Panc1 (cell line): ENCODE measurements at regions not wholly inside any gene's neighbourhood (a gene's known extent, or its start where the extent isn't known, plus 50 kb on each side); places are given as distances from the start of the nearest gene placed in this dataset.

Source experiments
- ATAC-seq: fragments of 200-7000 bp; cut with Tn5 transposase; 2 replicates; pipeline ENCODE4 v1.9.1; 2020; ENCODE audit warnings: mild to moderate bottlenecking, moderate library complexity
- BruUV-seq: library from RNA; stranded (reverse); fragments of 400-500 nt; replicated peaks from 2 replicates; lab custom pipeline; 2021; lab: Mats Ljungman, UMichigan
- CTCF ChIA-PET: fragments of 300-600 bp; sonication (Branson Sonifier 250); formaldehyde crosslinking; loops from one replicate; lab custom pipeline; 2022; ENCODE audit warnings: antibody characterized with exemption; lab: Charles Lee
- POLR2A ChIA-PET: fragments of 300-600 bp; sonication (Branson Sonifier 250); formaldehyde crosslinking; loops from one replicate; lab custom pipeline; 2022; ENCODE audit warnings: antibody characterized with exemption; lab: Charles Lee
- DNase-seq: peaks from one replicate; pipeline ENCODE4 v3.0.0-alpha.2; 2010; ENCODE audit warnings: low read depth, low spot score
- H3K27ac ChIP-seq: 2 replicates; pipeline ENCODE4 v1.5.1; 2011; ENCODE audit warnings: mild to moderate bottlenecking, low read length, inconsistent platforms
- H3K27me3 ChIP-seq: fragments of 200-500 bp; sonication (Bioruptor generic); 2 replicates; pipeline ENCODE4 v1.6.0; 2014; ENCODE audit warnings: low read length, inconsistent platforms; ENCODE audit not compliant: control insufficient read depth, insufficient read depth
- H3K36me3 ChIP-seq: fragments of 200-500 bp; sonication (Bioruptor generic); 2 replicates; pipeline ENCODE4 v1.5.1; 2014; ENCODE audit warnings: inconsistent platforms, mild to moderate bottlenecking, low read length, moderate library complexity; ENCODE audit not compliant: control insufficient read depth, insufficient read depth
- H3K4me1 ChIP-seq: 2 replicates; pipeline ENCODE4 v1.5.1; 2011; ENCODE audit warnings: inconsistent platforms, mild to moderate bottlenecking, low read length, moderate library complexity; ENCODE audit not compliant: control insufficient read depth, insufficient read depth
- H3K4me3 ChIP-seq, 2 experiments: 2 replicates each; pipeline ENCODE4 v1.5.1; 2011 to 2012; ENCODE audit warnings: low read depth in 2 of 2, low read length in 2 of 2, mild to moderate bottlenecking in 2 of 2, inconsistent platforms in 1 of 2, moderate library complexity in 1 of 2
- H3K9me3 ChIP-seq: fragments of 200-500 bp; sonication (Bioruptor generic); 2 replicates; pipeline ENCODE4 v1.5.1; 2014; ENCODE audit warnings: low read depth, mild to moderate bottlenecking, inconsistent platforms, low read length, moderate library complexity; ENCODE audit not compliant: control insufficient read depth, insufficient read depth
- POLR2AphosphoS5 ChIP-seq: IDR thresholded peaks from 2 replicates; pipeline ENCODE4 v1.6.1; 2012; ENCODE audit warnings: mild to moderate bottlenecking, low read depth, low read length, moderate library complexity
- SIN3A ChIP-seq: IDR thresholded peaks from 2 replicates; pipeline ENCODE4 v1.6.1; 2012; ENCODE audit warnings: low read depth, mild to moderate bottlenecking, low read length, moderate library complexity, borderline replicate concordance; ENCODE audit not compliant: insufficient read depth
- TCF7L2 ChIP-seq: IDR thresholded peaks from 2 replicates; pipeline ENCODE4 v1.6.1; 2011; ENCODE audit warnings: mild to moderate bottlenecking, low read depth, low read length, inconsistent platforms
- in situ Hi-C: cut with HindIII; loops from 2 replicates; pipeline ENCODE4 v1.10.0; 2016; ENCODE audit warnings: low sequenced_read_pairs, low pct_unique_long_range_greater_than_20kb
- intact Hi-C: fragments of 100-400 bp; cut with micrococcal nuclease; formaldehyde crosslinking; loops from one replicate; pipeline ENCODE4 v1.10.0; 2022; ENCODE audit not compliant: unreplicated experiment
- TF ChIP-seq, protein P1 (sequence below), 2 experiments: IDR thresholded peaks; 2 replicates each; pipeline ENCODE4 v1.6.1; 2011 to 2012; ENCODE audit warnings: low read depth in 2 of 2, control low read depth in 1 of 2, low read length in 1 of 2, mild to moderate bottlenecking in 1 of 2, moderate library complexity in 1 of 2; ENCODE audit not compliant: insufficient read depth in 1 of 2
- TF ChIP-seq, protein P2 (sequence below): fragments of 450-650 bp; IDR thresholded peaks from 2 replicates; pipeline ENCODE4 v1.5.1; 2017; ENCODE audit warnings: mild to moderate bottlenecking

DNA sequence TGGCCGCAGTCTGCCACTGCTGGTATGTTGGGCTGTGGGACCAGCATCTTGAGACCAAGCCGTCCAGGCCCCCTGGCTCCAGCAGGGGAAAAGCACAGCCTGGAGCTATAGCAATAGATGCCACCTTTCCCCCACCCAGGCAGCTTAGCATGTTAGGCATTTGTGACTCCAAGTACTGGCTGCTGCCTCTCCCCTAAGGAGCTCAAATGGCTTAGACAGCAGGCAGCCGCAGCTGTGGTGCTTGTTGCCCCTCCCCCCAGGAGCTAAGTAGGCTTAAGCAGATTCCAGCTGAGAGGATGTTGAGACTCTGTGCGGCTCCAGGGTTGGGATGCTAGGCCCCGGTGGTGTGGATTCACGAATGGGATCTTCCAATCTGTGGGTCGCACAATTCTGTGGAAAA is 88.8 kb upstream of the ANKFN1 start:
- Histone ChIP-seq H3K4me3 (no peak overlapping the region), H3K4me1 (no peaks in the 10 kb centered on the region), H3K36me3 (no peaks in the 10 kb centered on the region), H3K9me3 (no peaks in the 10 kb centered on the region), H3K27ac (no peak overlapping the region), H3K27me3 (no peaks in the 10 kb centered on the region)
- TF ChIP-seq, protein P1, sequence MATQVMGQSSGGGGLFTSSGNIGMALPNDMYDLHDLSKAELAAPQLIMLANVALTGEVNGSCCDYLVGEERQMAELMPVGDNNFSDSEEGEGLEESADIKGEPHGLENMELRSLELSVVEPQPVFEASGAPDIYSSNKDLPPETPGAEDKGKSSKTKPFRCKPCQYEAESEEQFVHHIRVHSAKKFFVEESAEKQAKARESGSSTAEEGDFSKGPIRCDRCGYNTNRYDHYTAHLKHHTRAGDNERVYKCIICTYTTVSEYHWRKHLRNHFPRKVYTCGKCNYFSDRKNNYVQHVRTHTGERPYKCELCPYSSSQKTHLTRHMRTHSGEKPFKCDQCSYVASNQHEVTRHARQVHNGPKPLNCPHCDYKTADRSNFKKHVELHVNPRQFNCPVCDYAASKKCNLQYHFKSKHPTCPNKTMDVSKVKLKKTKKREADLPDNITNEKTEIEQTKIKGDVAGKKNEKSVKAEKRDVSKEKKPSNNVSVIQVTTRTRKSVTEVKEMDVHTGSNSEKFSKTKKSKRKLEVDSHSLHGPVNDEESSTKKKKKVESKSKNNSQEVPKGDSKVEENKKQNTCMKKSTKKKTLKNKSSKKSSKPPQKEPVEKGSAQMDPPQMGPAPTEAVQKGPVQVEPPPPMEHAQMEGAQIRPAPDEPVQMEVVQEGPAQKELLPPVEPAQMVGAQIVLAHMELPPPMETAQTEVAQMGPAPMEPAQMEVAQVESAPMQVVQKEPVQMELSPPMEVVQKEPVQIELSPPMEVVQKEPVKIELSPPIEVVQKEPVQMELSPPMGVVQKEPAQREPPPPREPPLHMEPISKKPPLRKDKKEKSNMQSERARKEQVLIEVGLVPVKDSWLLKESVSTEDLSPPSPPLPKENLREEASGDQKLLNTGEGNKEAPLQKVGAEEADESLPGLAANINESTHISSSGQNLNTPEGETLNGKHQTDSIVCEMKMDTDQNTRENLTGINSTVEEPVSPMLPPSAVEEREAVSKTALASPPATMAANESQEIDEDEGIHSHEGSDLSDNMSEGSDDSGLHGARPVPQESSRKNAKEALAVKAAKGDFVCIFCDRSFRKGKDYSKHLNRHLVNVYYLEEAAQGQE (IDR thresholded peaks at IDR 0.05; ENCODE audit: insufficient read depth in 1 of 2, low read depth in 2 of 2, low read length in 1 of 2) = no peak
- TF ChIP-seq TCF7L2 = no peak
- TF ChIP-seq SIN3A = no peak
- TF ChIP-seq, protein P2, sequence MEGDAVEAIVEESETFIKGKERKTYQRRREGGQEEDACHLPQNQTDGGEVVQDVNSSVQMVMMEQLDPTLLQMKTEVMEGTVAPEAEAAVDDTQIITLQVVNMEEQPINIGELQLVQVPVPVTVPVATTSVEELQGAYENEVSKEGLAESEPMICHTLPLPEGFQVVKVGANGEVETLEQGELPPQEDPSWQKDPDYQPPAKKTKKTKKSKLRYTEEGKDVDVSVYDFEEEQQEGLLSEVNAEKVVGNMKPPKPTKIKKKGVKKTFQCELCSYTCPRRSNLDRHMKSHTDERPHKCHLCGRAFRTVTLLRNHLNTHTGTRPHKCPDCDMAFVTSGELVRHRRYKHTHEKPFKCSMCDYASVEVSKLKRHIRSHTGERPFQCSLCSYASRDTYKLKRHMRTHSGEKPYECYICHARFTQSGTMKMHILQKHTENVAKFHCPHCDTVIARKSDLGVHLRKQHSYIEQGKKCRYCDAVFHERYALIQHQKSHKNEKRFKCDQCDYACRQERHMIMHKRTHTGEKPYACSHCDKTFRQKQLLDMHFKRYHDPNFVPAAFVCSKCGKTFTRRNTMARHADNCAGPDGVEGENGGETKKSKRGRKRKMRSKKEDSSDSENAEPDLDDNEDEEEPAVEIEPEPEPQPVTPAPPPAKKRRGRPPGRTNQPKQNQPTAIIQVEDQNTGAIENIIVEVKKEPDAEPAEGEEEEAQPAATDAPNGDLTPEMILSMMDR = no peak
- TF ChIP-seq POLR2AphosphoS5 = no peak
- BruUV-seq = no TSS peak
- CTCF ChIA-PET = no interaction called here
- in situ Hi-C loops = no loop called here
- DNase-seq (no peak), ATAC-seq (no peak)
- POLR2A ChIA-PET = no interaction called here
- intact Hi-C loops = no loop called here

DNA sequence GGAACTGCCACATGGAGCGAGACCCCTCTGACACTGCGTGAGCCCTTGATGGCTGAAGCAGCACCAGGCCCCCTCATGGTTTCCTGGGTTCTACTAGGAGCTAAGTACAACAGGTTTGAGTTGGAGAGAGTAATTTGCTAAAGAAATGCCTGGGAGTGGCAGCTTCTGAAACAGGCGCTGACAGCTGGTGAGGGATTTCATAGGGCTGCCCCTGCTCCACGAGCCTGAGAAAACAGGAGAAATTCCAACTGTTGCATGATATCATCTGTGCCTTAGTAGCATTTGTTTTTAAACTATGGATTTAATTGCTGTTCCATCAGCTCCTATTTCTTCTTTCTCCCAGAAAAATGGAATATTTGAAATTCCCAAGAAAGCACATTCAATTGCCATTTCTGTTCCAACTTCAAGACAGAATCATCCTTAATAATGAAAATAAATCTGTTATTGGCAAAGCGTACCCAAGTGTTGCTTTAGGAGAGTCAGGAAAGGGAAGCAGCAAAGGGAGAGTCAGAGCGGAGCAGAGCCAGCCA is 78.8 kb upstream of the ANKFN1 start:
- DNase-seq = no peak
- POLR2A ChIA-PET = no interaction called here

DNA sequence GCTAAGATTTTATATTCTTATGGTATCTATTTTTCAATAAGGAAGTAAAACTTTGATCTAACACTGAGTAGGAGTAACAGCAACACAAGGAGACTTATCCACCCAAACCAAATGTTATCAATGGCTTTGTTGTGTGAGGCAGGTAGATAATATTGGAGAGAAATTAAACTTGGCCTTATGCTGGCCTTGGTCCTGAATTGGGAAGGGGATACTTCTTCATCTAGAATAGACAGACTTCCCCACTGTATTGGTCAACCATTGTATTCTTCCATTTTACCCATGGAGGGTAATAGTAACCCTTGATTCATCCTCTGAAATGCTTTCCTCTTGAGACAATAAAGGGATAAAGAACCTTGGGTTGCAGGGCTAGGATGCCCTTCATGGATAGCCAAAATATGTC is 76.3 kb upstream of the ANKFN1 start:
- DNase-seq = no peak
- ChIA-PET POLR2A (no interaction called here), CTCF (no interaction called here)
- TF ChIP-seq, protein P1 (IDR thresholded peaks at IDR 0.05; ENCODE audit: insufficient read depth in 1 of 2, low read depth in 2 of 2, low read length in 1 of 2) = peak in 1 of 2 experiments; percentile 37; a peak in 1 of 4 replicates
- TF ChIP-seq, protein P2 = no peak
- TF ChIP-seq POLR2AphosphoS5 = no peak
- no peaks in the 10 kb centered on the region for H3K4me1 ChIP-seq
- intact Hi-C loops = no loop called here
- H3K4me3 ChIP-seq = no peak overlapping the region
- H3K27ac ChIP-seq = no peak overlapping the region
- no peaks in the 10 kb centered on the region for H3K9me3 ChIP-seq
- H3K36me3 ChIP-seq = no peaks in the 10 kb centered on the region
- BruUV-seq = no TSS peak
- in situ Hi-C loops = no loop called here
- H3K27me3 ChIP-seq = no peaks in the 10 kb centered on the region
- ATAC-seq = no peak

More for the DNA sequence above, 78.8 kb upstream of the ANKFN1 start:
- Histone ChIP-seq H3K36me3 (no peaks in the 10 kb centered on the region), H3K4me3 (no peak overlapping the region), H3K4me1 (no peaks in the 10 kb centered on the region), H3K27ac (no peak overlapping the region), H3K9me3 (no peaks in the 10 kb centered on the region), H3K27me3 (no peaks in the 10 kb centered on the region)
- intact Hi-C loops = no loop called here
- in situ Hi-C loops = no loop called here
- ATAC-seq = no peak
- no peak for TF ChIP-seq TCF7L2
- no peak for TF ChIP-seq SIN3A
- no peak for TF ChIP-seq POLR2AphosphoS5
- CTCF ChIA-PET = no interaction called here
- BruUV-seq = no TSS peak
